HepG2 (cell line): ENCODE measurements at regions not wholly inside any gene's neighbourhood (a gene's known extent, or its start where the extent isn't known, plus 50 kb on each side); places are given as distances from the start of the nearest gene placed in this dataset.

Experiments
- ATAC-seq: fragments of 200-7000 bp; cut with Tn5 transposase; 3 replicates; pipeline ENCODE4 v1.9.1; 2020; ENCODE audit warnings: mild to moderate bottlenecking, moderate library complexity
- BruUV-seq: library from RNA; stranded (reverse); fragments of 400-500 nt; replicated peaks from 2 replicates; lab custom pipeline; 2021; lab: Mats Ljungman, UMichigan
- CTCF ChIA-PET: fragments of 300-600 bp; formaldehyde crosslinking; extraction: SDS; loops from one replicate; lab custom pipeline; 2021; ENCODE audit warnings: low total read pairs, inconsistent platforms, low intra/inter-chr PET ratio; lab: Yijun Ruan, JAX
- POLR2A ChIA-PET: fragments of 350-600 bp; sonication (Branson Sonifier 250); formaldehyde crosslinking; loops from one replicate; lab custom pipeline; 2020; ENCODE audit warnings: antibody characterized with exemption, inconsistent platforms; lab: Yijun Ruan, JAX
- DNase-seq: peaks from one replicate; pipeline ENCODE4 v3.0.0-alpha.2; 2015; ENCODE audit warnings: low spot score
- FAIRE-seq: peaks from 3 replicates; lab custom pipeline; 2011; peaks lifted over from hg19 to GRCh38; lab: Jason Lieb, UNC
- H2AFZ ChIP-seq: one replicate; pipeline ENCODE4 v1.6.1; 2011; ENCODE audit warnings: low read length, inconsistent platforms
- H3K27ac ChIP-seq: fragments of 300-600 bp; 3 replicates; pipeline ENCODE4 v1.8.0; 2011; ENCODE audit warnings: mixed run types, mild to moderate bottlenecking, mixed read lengths, low read length, inconsistent platforms; ENCODE audit not compliant: insufficient read depth; ENCODE audit errors: extremely low read length
- H3K27me3 ChIP-seq, 2 experiments: fragments of 200-600 bp in 1 of 2; 2 replicates in 1 of 2; 3 replicates in 1 of 2; pipeline versions ENCODE4 v1.6.0 to v1.8.0; 2011; ENCODE audit warnings: low read length in 2 of 2, mild to moderate bottlenecking in 2 of 2, moderate library complexity in 2 of 2, inconsistent platforms in 1 of 2; ENCODE audit not compliant: insufficient read depth in 2 of 2, control insufficient read depth in 1 of 2
- H3K36me3 ChIP-seq, 2 experiments: fragments of 200-600 bp in 1 of 2; replicated peaks in 1 of 2; 2 replicates in 1 of 2; 3 replicates in 1 of 2; pipeline versions ENCODE4 v1.5.1 to v1.8.0; 2011; ENCODE audit warnings: low read length in 2 of 2, inconsistent platforms in 1 of 2; ENCODE audit not compliant: insufficient read depth in 2 of 2, control insufficient read depth in 1 of 2
- H3K4me1 ChIP-seq: 2 replicates; pipeline ENCODE4 v1.5.1; 2012; ENCODE audit warnings: low read length, inconsistent platforms; ENCODE audit not compliant: insufficient read depth
- H3K4me2 ChIP-seq: 2 replicates; pipeline ENCODE4 v1.6.0; 2011; ENCODE audit warnings: low read depth, low read length, inconsistent platforms
- H3K4me3 ChIP-seq, 3 experiments: fragments of 200-600 bp in 1 of 3; sonication (generic), shearing (Covaris generic) in 1 of 3; replicated peaks in 1 of 3; 2 replicates each; pipeline ENCODE4 v1.5.1; 2011 to 2016; ENCODE audit warnings: low read length in 3 of 3, inconsistent platforms in 2 of 3, low read depth in 2 of 3, mild to moderate bottlenecking in 2 of 3, control low read depth in 1 of 3, mixed read lengths in 1 of 3; ENCODE audit not compliant: insufficient read depth in 1 of 3
- H3K79me2 ChIP-seq: one replicate; pipeline ENCODE4 v1.6.1; 2011; ENCODE audit warnings: low read length, inconsistent platforms; ENCODE audit not compliant: insufficient read depth
- H3K9ac ChIP-seq: 2 replicates; pipeline ENCODE4 v1.6.0; 2011; ENCODE audit warnings: mild to moderate bottlenecking, low read depth, low read length, inconsistent platforms; ENCODE audit not compliant: insufficient read depth
- H3K9me3 ChIP-seq: 2 replicates; pipeline ENCODE4 v1.5.1; 2012; ENCODE audit warnings: mild to moderate bottlenecking, low read length
- H4K20me1 ChIP-seq: 2 replicates; pipeline ENCODE4 v1.6.0; 2011; ENCODE audit warnings: inconsistent platforms, mild to moderate bottlenecking, low read length, moderate library complexity; ENCODE audit not compliant: insufficient read depth
- ATF4 ChIP-seq, 2 experiments: fragments of 450-650 bp in 1 of 2; sonication (generic) in 1 of 2; formaldehyde crosslinking; IDR thresholded peaks; 2 replicates each; pipeline versions ENCODE4 v1.5.0 to v1.8.0; 2020 to 2022; ENCODE audit warnings: mild to moderate bottlenecking in 1 of 2, missing genetic modification reagents in 1 of 2
- DBP ChIP-seq: sonication (generic); formaldehyde crosslinking; IDR thresholded peaks from 2 replicates; pipeline ENCODE4 v1.4.0; 2020; ENCODE audit warnings: missing genetic modification reagents; ENCODE audit errors: not compliant biosample characterization
- DRAP1 ChIP-seq: IDR thresholded peaks from 2 replicates; pipeline ENCODE4 v1.6.1; 2016; ENCODE audit warnings: missing genetic modification reagents, missing compliant biosample characterization
- HMGA1 ChIP-seq: sonication (generic); formaldehyde crosslinking; conservative IDR thresholded peaks from 2 replicates; pipeline ENCODE4 v1.4.0; 2020; ENCODE audit warnings: missing genetic modification reagents
- HNF1A ChIP-seq, 2 experiments: sonication (generic) in 1 of 2; formaldehyde crosslinking in 1 of 2; IDR thresholded peaks; 2 replicates each; pipeline versions ENCODE4 v1.4.0 to v1.6.1; 2016 to 2020; ENCODE audit warnings: borderline replicate concordance in 1 of 2, low read depth in 1 of 2, mild to moderate bottlenecking in 1 of 2, missing genetic modification reagents in 1 of 2
- HNF1B ChIP-seq: sonication (generic); formaldehyde crosslinking; IDR thresholded peaks from 2 replicates; pipeline ENCODE4 v1.5.1; 2020; ENCODE audit warnings: mild to moderate bottlenecking, moderate library complexity, missing genetic modification reagents
- MXI1 ChIP-seq: IDR thresholded peaks from 3 replicates; pipeline ENCODE4 v1.6.1; 2012; ENCODE audit warnings: low read depth, low read length, inconsistent platforms, borderline replicate concordance
- PLRG1 ChIP-seq: fragments of 450-650 bp; conservative IDR thresholded peaks from 2 replicates; pipeline ENCODE4 v1.6.1; 2016
- THAP8 ChIP-seq: sonication (generic); formaldehyde crosslinking; IDR thresholded peaks from 2 replicates; pipeline ENCODE4 v1.5.1; 2020; ENCODE audit warnings: missing genetic modification reagents, mild to moderate bottlenecking, borderline replicate concordance
- TRIM24 ChIP-seq: sonication (generic); formaldehyde crosslinking; IDR thresholded peaks from 2 replicates; pipeline ENCODE4 v1.8.0; 2022; ENCODE audit warnings: mild to moderate bottlenecking, missing genetic modification reagents
- ZMYM4 ChIP-seq: sonication (generic); formaldehyde crosslinking; IDR thresholded peaks from 2 replicates; pipeline ENCODE4 v1.8.1; 2023; ENCODE audit warnings: mild to moderate bottlenecking, missing genetic modification reagents
- ZNF33A ChIP-seq: sonication (generic); formaldehyde crosslinking; IDR thresholded peaks from 2 replicates; pipeline ENCODE4 v1.5.1; 2020; ENCODE audit warnings: missing genetic modification reagents, mild to moderate bottlenecking, moderate library complexity, borderline replicate concordance
- ZNF83 ChIP-seq: sonication (generic); formaldehyde crosslinking; IDR thresholded peaks from 2 replicates; pipeline ENCODE4 v1.4.0; 2020; ENCODE audit warnings: missing genetic modification reagents, mild to moderate bottlenecking, borderline replicate concordance
- in situ Hi-C: cut with HindIII; loops from 2 replicates; pipeline ENCODE4 v1.10.0; 2017; ENCODE audit warnings: low pct_unique_long_range_greater_than_20kb; ENCODE audit not compliant: extremely low pct_ligation_motif_present
- intact Hi-C: fragments of 100-400 bp; cut with micrococcal nuclease; formaldehyde crosslinking; loops from one replicate; pipeline ENCODE4 v1.10.0; 2022; ENCODE audit not compliant: unreplicated experiment

GRCh38 chr3:34575776-34576175 lies 777.3 kb downstream of the PDCD6IP start (continued):
- TF ChIP-seq DBP (CRISPR knock-in tag), result no peak
- no peak for TF ChIP-seq THAP8 (CRISPR knock-in tag)
- TF ChIP-seq, all 625 proteins: peak for 0

GRCh38 chr3:34582055-34582454 lies 783.6 kb downstream of the PDCD6IP start:
- no peaks in the 10 kb centered on the region for H4K20me1 ChIP-seq
- no peaks in the 10 kb centered on the region for H3K36me3 ChIP-seq
- H3K4me3 ChIP-seq, result no peak overlapping the region
- TF ChIP-seq HMGA1, result no peak
- no peak for TF ChIP-seq TRIM24 (CRISPR knock-in tag)
- TF ChIP-seq HNF1A (IDR thresholded peaks at IDR 0.05; ENCODE audit: low read depth), result no peak
- TF ChIP-seq HNF1A (CRISPR knock-in tag; IDR thresholded peaks at IDR 0.05; ENCODE audit: borderline replicate concordance), result no peak
- no peak for TF ChIP-seq ZNF83 (CRISPR knock-in tag)
- no peak for TF ChIP-seq MXI1
- TF ChIP-seq ZMYM4, result no peak
- no peak for TF ChIP-seq DRAP1 (CRISPR knock-in tag)
- TF ChIP-seq ZNF33A (CRISPR knock-in tag), result no peak
- TF ChIP-seq HNF1B (CRISPR knock-in tag), result no peak
- no peak for TF ChIP-seq PLRG1
- no peak for TF ChIP-seq ATF4 (CRISPR knock-in tag; IDR thresholded peaks at IDR 0.05)
- H3K4me2 ChIP-seq, result no peak overlapping the region
- H2AFZ ChIP-seq, result no peak overlapping the region
- POLR2A ChIA-PET, result no interaction called here
- H3K4me1 ChIP-seq, result no peaks in the 10 kb centered on the region
- ATAC-seq (no peak), DNase-seq (no peak), FAIRE-seq (no peak)
- CTCF ChIA-PET, result no interaction called here
- H3K9me3 ChIP-seq, result peaks cover 76% of the 10 kb centered on the region
- no peak overlapping the region for H3K27ac ChIP-seq
- no peaks in the 10 kb centered on the region for H3K27me3 ChIP-seq
- BruUV-seq, result no TSS peak
- in situ Hi-C loops, result no loop called here
- intact Hi-C loops, result no loop called here
- no peak overlapping the region for H3K9ac ChIP-seq
- H3K79me2 ChIP-seq, result no peaks in the 10 kb centered on the region
